ENCODE measurements at regions not wholly inside any gene's neighbourhood (a gene's known extent, or its start where the extent isn't known, plus 50 kb on each side); places are given as distances from the start of the nearest gene placed in this dataset.

- no peak for TF ChIP-seq ZBTB49 (CRISPR knock-in tag; IDR thresholded peaks at IDR 0.05; ENCODE audit: borderline replicate concordance)
- no peak for TF ChIP-seq ZNF232 (CRISPR knock-in tag; IDR thresholded peaks at IDR 0.05; ENCODE audit: borderline replicate concordance)
- no peak for TF ChIP-seq GMEB1 (CRISPR knock-in tag; IDR thresholded peaks at IDR 0.05; ENCODE audit: borderline replicate concordance)
- TF ChIP-seq KDM2A (CRISPR knock-in tag; IDR thresholded peaks at IDR 0.05; ENCODE audit: borderline replicate concordance, low read depth): no peak
Measured at GRCh38 chr10:37703833-37704382, 153.5 kb downstream of the ZNF248 start (continued).

- POLR2A ChIA-PET: no interaction called here
- Histone ChIP-seq H3K4me3 (replicated peaks in 1 of 3; ENCODE audit: insufficient read depth in 1 of 3, low read depth in 2 of 3, low read length in 3 of 3) (no peak overlapping the region), H3K27ac (ENCODE audit: extremely low read length, insufficient read depth, low read length) (no peak overlapping the region), H4K20me1 (ENCODE audit: insufficient read depth, low read length) (no peaks in the 10 kb centered on the region), H3K27me3 (ENCODE audit: control insufficient read depth in 1 of 2, insufficient read depth in 2 of 2, low read length in 2 of 2) (no peaks in the 10 kb centered on the region), H3K9me3 (ENCODE audit: low read length) (no peaks in the 10 kb centered on the region), H3K36me3 (replicated peaks in 1 of 2; ENCODE audit: control insufficient read depth in 1 of 2, insufficient read depth in 2 of 2, low read length in 2 of 2) (no peaks in the 10 kb centered on the region), H3K4me1 (ENCODE audit: insufficient read depth, low read length) (no peaks in the 10 kb centered on the region), H3K4me2 (ENCODE audit: low read depth, low read length) (no peak overlapping the region), H3K79me2 (ENCODE audit: insufficient read depth, low read length) (no peaks in the 10 kb centered on the region), H2AFZ (ENCODE audit: low read length) (no peak overlapping the region), H3K9ac (ENCODE audit: insufficient read depth, low read depth, low read length) (no peak overlapping the region)
- DNase-seq (ENCODE audit: low spot score) (no peak), FAIRE-seq (no peak), ATAC-seq (no peak)
- CTCF ChIA-PET (ENCODE audit: low intra/inter-chr PET ratio, low total read pairs): no interaction called here
- TF ChIP-seq IRF1 (CRISPR knock-in tag; IDR thresholded peaks at IDR 0.05; ENCODE audit: low read depth): no peak
- intact Hi-C loops (cut with micrococcal nuclease; ENCODE audit: unreplicated experiment): no loop called here
- no TSS peak for BruUV-seq (replicated peaks)
- 10% methylated on average over 4 of the region's 4 CpGs for WGBS (ENCODE audit: low lambda C conversion rate)
- in situ Hi-C loops (cut with HindIII; ENCODE audit: extremely low pct_ligation_motif_present, low pct_unique_long_range_greater_than_20kb): no loop called here
Measured at GRCh38 chr10:37703114-37703513, 154.3 kb downstream of the ZNF248 start.

All from HepG2 (cell line).